ENCODE measurements at regions not wholly inside any gene's neighbourhood (a gene's known extent, or its start where the extent isn't known, plus 50 kb on each side); places are given as distances from the start of the nearest gene placed in this dataset.

GRCh38 chr3:64743887-64744243 lies 56.1 kb upstream of the ADAMTS9 start:
- TF ChIP-seq CTCF (IDR thresholded peaks at IDR 0.05), result no peak
- no peak for TF ChIP-seq POLR2A (IDR thresholded peaks at IDR 0.05)

All from ovary (tissue), 3 donors.